G401.6 (cell line): ENCODE measurements at regions not wholly inside any gene's neighbourhood (a gene's known extent, or its start where the extent isn't known, plus 50 kb on each side); places are given as distances from the start of the nearest gene placed in this dataset.

Experiments used
- FAIRE-seq: peaks from 2 replicates; lab custom pipeline; 2012; peaks lifted over from hg19 to GRCh38; lab: Jason Lieb, UNC

DNA sequence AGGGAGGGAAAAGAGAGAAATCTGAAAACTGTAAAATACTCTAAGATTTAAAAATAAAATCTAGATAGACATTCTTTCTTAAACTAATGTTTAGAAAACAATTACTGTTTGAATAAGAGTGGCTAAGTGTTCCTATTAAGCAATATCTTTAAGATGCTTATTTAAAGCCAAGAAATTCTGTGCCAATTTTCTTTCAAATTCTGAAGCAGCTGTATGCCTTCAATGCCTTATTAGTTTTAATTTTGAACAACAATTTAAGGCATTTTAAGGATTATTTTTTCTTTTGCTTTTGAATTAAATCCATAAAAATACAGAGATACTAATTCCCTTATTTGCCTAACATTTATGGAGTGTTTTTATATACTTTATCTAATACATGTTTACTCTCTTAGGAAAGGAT lies 50.3 kb upstream of the KITLG start:
- FAIRE-seq = no peak
